ENCODE measurements at regions not wholly inside any gene's neighbourhood (a gene's known extent, or its start where the extent isn't known, plus 50 kb on each side); places are given as distances from the start of the nearest gene placed in this dataset.

DNA sequence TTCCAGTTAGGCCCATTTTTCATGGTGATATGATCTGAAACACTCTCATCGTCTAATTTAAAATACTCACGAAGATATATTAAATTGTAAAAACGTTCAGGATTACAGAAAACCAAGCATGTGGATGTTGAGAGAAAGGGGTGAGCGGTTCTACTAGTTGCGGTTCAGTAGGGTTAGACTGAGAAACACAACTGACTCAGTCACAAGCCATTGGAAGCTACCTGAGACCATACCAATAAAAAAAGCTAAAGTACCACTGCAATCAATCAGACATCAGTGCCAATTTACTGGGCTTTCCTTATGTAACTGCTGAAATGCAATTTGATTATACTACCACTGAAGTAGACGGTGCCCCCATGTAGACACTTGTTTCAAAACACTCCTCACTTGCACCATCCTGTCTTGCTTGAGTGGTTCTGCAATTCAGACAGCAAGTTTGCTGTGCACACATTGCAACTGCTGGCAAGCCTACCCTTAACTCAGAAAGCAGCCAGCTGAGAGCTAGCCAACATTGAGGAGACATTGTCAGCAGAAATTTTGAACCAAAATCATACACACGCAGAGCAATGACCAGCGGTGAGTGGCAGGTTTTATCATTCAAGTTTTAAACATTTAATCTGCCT lies 368.7 kb upstream of the ARHGEF26 start:
- no peak for TF ChIP-seq EP300 (IDR thresholded peaks at IDR 0.05)
- TF ChIP-seq, protein P1, sequence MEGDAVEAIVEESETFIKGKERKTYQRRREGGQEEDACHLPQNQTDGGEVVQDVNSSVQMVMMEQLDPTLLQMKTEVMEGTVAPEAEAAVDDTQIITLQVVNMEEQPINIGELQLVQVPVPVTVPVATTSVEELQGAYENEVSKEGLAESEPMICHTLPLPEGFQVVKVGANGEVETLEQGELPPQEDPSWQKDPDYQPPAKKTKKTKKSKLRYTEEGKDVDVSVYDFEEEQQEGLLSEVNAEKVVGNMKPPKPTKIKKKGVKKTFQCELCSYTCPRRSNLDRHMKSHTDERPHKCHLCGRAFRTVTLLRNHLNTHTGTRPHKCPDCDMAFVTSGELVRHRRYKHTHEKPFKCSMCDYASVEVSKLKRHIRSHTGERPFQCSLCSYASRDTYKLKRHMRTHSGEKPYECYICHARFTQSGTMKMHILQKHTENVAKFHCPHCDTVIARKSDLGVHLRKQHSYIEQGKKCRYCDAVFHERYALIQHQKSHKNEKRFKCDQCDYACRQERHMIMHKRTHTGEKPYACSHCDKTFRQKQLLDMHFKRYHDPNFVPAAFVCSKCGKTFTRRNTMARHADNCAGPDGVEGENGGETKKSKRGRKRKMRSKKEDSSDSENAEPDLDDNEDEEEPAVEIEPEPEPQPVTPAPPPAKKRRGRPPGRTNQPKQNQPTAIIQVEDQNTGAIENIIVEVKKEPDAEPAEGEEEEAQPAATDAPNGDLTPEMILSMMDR (IDR thresholded peaks at IDR 0.05): no peak
- no peak for TF ChIP-seq POLR2A (IDR thresholded peaks at IDR 0.05; ENCODE audit: low read length)
- TF ChIP-seq RFX5 (IDR thresholded peaks at IDR 0.05): no peak
- TF ChIP-seq MAZ (IDR thresholded peaks at IDR 0.05; ENCODE audit: borderline replicate concordance, low read depth, low read length): no peak
- no peak for TF ChIP-seq ZNF302 (CRISPR knock-in tag; IDR thresholded peaks at IDR 0.05)

All from A549 (cell line).